HG02870 (cell line): ENCODE measurements at regions not wholly inside any gene's neighbourhood (a gene's known extent, or its start where the extent isn't known, plus 50 kb on each side); places are given as distances from the start of the nearest gene placed in this dataset.
"Not testable (repeated sequence)": the region's sequence is repeated elsewhere in the genome, so short reads cannot be mapped to it uniquely, and the experiment has no call there.

Source experiments
- ATAC-seq: cut with Tn5 transposase; IDR thresholded peaks from one replicate; pipeline ENCODE4 v1.9.1; 2021; ENCODE audit warnings: mild to moderate bottlenecking, moderate library complexity; ENCODE audit not compliant: unreplicated experiment

GRCh38 chr4:125262502-125262901, 52.3 kb upstream of the FAT4 start:
- no peak for ATAC-seq

- ATAC-seq: no peak
Observed at GRCh38 chr4:125262079-125262478, 52.7 kb upstream of the FAT4 start.

GRCh38 chr4:125254106-125254505, 60.6 kb upstream of the FAT4 start:
- no peak for ATAC-seq

- ATAC-seq: no peak
Observed at GRCh38 chr4:125244848-125245450, 69.8 kb upstream of the FAT4 start.

- no peak for ATAC-seq
Observed at GRCh38 chr4:125243789-125244397, 70.9 kb upstream of the FAT4 start.

GRCh38 chr4:125235971-125236370, 78.8 kb upstream of the FAT4 start:
- ATAC-seq: no peak

- ATAC-seq: no peak
Observed at GRCh38 chr4:125231661-125232060, 83.1 kb upstream of the FAT4 start.

- ATAC-seq: no peak
Observed at GRCh38 chr4:125229596-125230058, 85.1 kb upstream of the FAT4 start.

- ATAC-seq: no peak
Observed at GRCh38 chr4:125225806-125226205, 88.9 kb upstream of the FAT4 start.

GRCh38 chr4:125200556-125200955, 114.2 kb upstream of the FAT4 start:
- ATAC-seq: no peak

GRCh38 chr4:125198916-125199315, 115.8 kb upstream of the FAT4 start:
- no peak for ATAC-seq

- ATAC-seq: not testable (repeated sequence)
Observed at GRCh38 chr4:125191874-125192459, 122.8 kb upstream of the FAT4 start.

GRCh38 chr4:125191232-125191631, 123.5 kb upstream of the FAT4 start:
- ATAC-seq: no peak

- no peak for ATAC-seq
Observed at GRCh38 chr4:125187226-125188176, 127.3 kb upstream of the FAT4 start.

- no peak for ATAC-seq
Observed at GRCh38 chr4:125184116-125184515, 130.6 kb upstream of the FAT4 start.

- no peak for ATAC-seq
Observed at GRCh38 chr4:125181804-125182203, 133.0 kb upstream of the FAT4 start.

GRCh38 chr4:125179727-125180126, 135.0 kb upstream of the FAT4 start:
- ATAC-seq: no peak

- no peak for ATAC-seq
Observed at GRCh38 chr4:125169192-125169591, 145.6 kb upstream of the FAT4 start.

GRCh38 chr4:125168531-125168930, 146.2 kb upstream of the FAT4 start:
- no peak for ATAC-seq

GRCh38 chr4:125166012-125166411, 148.7 kb upstream of the FAT4 start:
- ATAC-seq: not testable (repeated sequence)

- no peak for ATAC-seq
Observed at GRCh38 chr4:125159001-125159400, 155.8 kb upstream of the FAT4 start.
